Vagina (tissue), 2 donors: ENCODE measurements at regions not wholly inside any gene's neighbourhood (a gene's known extent, or its start where the extent isn't known, plus 50 kb on each side); places are given as distances from the start of the nearest gene placed in this dataset.

Source experiments
- DNase-seq, 2 donors: peaks; one replicate each; pipeline ENCODE4 v3.0.0-alpha.2; 2017; ENCODE audit errors: extremely low spot score in 2 of 2
- H3K27ac ChIP-seq: fragments of 200-600 bp; sonication (generic); one replicate; pipeline ENCODE4 v1.5.1; 2019
- H3K27me3 ChIP-seq: fragments of 200-600 bp; sonication (generic); one replicate; pipeline ENCODE4 v1.5.1; 2019
- H3K36me3 ChIP-seq, 2 donors: fragments of 200-600 bp; sonication (generic); one replicate each; pipeline ENCODE4 v1.5.1; 2017 to 2019
- H3K4me1 ChIP-seq: fragments of 200-600 bp; sonication (generic); one replicate; pipeline ENCODE4 v1.5.1; 2019
- H3K4me3 ChIP-seq, 2 donors: fragments of 200-600 bp; sonication (generic); 1 replicate in 1 of 2; 2 replicates in 1 of 2; pipeline ENCODE4 v1.5.1; 2016 to 2019
- H3K9me3 ChIP-seq: fragments of 200-600 bp; sonication (generic); one replicate; pipeline ENCODE4 v1.5.1; 2019
- POLR2A ChIP-seq, 2 donors: fragments of 450-650 bp; IDR thresholded peaks; one replicate each; pipeline ENCODE4 v1.6.1; 2017; ENCODE audit warnings: antibody characterized with exemption in 2 of 2, mild to moderate bottlenecking in 2 of 2, moderate library complexity in 2 of 2
- POLR2AphosphoS5 ChIP-seq, 2 donors: sonication (generic); formaldehyde crosslinking; IDR thresholded peaks; one replicate each; pipeline ENCODE4 v1.9.0; 2017; ENCODE audit warnings: antibody characterized with exemption in 2 of 2, mild to moderate bottlenecking in 2 of 2, low read depth in 1 of 2; ENCODE audit not compliant: insufficient read depth in 1 of 2
- intact Hi-C: fragments of 100-400 bp; cut with DNase I; formaldehyde crosslinking; loops from one replicate; pipeline ENCODE4 v1.15.1; 2023
- TF ChIP-seq, protein P1 (sequence below), 3 experiments: fragments of 450-650 bp in 2 of 3; fragments of 200-600 bp in 1 of 3; sonication (generic) in 1 of 3; IDR thresholded peaks; one replicate each; pipeline ENCODE4 v1.5.1; 2017 to 2019; ENCODE audit warnings: antibody characterized with exemption in 3 of 3, mild to moderate bottlenecking in 2 of 3, moderate library complexity in 2 of 3

DNA sequence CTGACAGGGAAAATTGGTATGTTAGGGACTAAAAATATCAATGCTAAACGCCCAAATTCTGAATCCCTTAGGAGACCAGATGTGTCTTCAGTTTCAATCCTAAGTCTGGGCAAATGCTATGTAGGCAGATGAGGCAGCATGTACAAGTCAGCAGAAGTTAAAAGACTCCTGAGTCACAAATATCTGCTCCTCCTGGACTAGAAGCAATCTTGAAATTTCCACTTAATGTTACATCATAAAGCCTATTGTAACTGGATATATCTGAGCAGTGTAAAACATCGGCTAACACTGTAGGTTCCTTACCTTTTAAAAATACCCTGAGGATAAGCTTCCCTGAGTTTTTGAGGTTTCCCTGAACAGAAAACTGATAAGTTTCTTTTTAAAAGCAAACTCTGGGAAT lies 1087.6 kb upstream of the PIK3C3 start:
- no peak for DNase-seq
- no peaks in the 10 kb centered on the region for H3K36me3 ChIP-seq
- no peaks in the 10 kb centered on the region for H3K27me3 ChIP-seq
- no peak overlapping the region for H3K27ac ChIP-seq
- H3K4me1 ChIP-seq = no peaks in the 10 kb centered on the region
- TF ChIP-seq POLR2AphosphoS5 (IDR thresholded peaks at IDR 0.05; ENCODE audit: insufficient read depth in 1 of 2, low read depth in 1 of 2) (no peak), POLR2A (IDR thresholded peaks at IDR 0.05) (no peak)
- TF ChIP-seq, protein P1, sequence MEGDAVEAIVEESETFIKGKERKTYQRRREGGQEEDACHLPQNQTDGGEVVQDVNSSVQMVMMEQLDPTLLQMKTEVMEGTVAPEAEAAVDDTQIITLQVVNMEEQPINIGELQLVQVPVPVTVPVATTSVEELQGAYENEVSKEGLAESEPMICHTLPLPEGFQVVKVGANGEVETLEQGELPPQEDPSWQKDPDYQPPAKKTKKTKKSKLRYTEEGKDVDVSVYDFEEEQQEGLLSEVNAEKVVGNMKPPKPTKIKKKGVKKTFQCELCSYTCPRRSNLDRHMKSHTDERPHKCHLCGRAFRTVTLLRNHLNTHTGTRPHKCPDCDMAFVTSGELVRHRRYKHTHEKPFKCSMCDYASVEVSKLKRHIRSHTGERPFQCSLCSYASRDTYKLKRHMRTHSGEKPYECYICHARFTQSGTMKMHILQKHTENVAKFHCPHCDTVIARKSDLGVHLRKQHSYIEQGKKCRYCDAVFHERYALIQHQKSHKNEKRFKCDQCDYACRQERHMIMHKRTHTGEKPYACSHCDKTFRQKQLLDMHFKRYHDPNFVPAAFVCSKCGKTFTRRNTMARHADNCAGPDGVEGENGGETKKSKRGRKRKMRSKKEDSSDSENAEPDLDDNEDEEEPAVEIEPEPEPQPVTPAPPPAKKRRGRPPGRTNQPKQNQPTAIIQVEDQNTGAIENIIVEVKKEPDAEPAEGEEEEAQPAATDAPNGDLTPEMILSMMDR (IDR thresholded peaks at IDR 0.05) = no peak
- no peak overlapping the region for H3K4me3 ChIP-seq
- no peaks in the 10 kb centered on the region for H3K9me3 ChIP-seq
- intact Hi-C loops = no loop called here

GRCh38 chr18:40866968-40867367 lies 1088.1 kb upstream of the PIK3C3 start:
- TF ChIP-seq, protein P1 (IDR thresholded peaks at IDR 0.05) = no peak
- TF ChIP-seq POLR2A (IDR thresholded peaks at IDR 0.05) (no peak), POLR2AphosphoS5 (IDR thresholded peaks at IDR 0.05; ENCODE audit: insufficient read depth in 1 of 2, low read depth in 1 of 2) (no peak)
- no peak overlapping the region for H3K4me3 ChIP-seq
- intact Hi-C loops = no loop called here
- no peak overlapping the region for H3K27ac ChIP-seq
- H3K9me3 ChIP-seq = no peaks in the 10 kb centered on the region
- no peaks in the 10 kb centered on the region for H3K27me3 ChIP-seq
- no peaks in the 10 kb centered on the region for H3K4me1 ChIP-seq
- DNase-seq = no peak
- no peaks in the 10 kb centered on the region for H3K36me3 ChIP-seq

- H3K27ac ChIP-seq = no peak overlapping the region
- TF ChIP-seq, protein P1 (IDR thresholded peaks at IDR 0.05) = no peak
- TF ChIP-seq POLR2AphosphoS5 (IDR thresholded peaks at IDR 0.05; ENCODE audit: insufficient read depth in 1 of 2, low read depth in 1 of 2) (no peak), POLR2A (IDR thresholded peaks at IDR 0.05) (no peak)
- H3K4me3 ChIP-seq = no peak overlapping the region
- no peaks in the 10 kb centered on the region for H3K27me3 ChIP-seq
- no peaks in the 10 kb centered on the region for H3K36me3 ChIP-seq
- no peak for DNase-seq
- intact Hi-C loops = no loop called here
- H3K9me3 ChIP-seq = no peaks in the 10 kb centered on the region
- H3K4me1 ChIP-seq = no peaks in the 10 kb centered on the region
Measured at GRCh38 chr18:40866013-40866645, 1088.9 kb upstream of the PIK3C3 start.

GRCh38 chr18:40864846-40865245 lies 1090.2 kb upstream of the PIK3C3 start:
- Histone ChIP-seq H3K36me3 (no peaks in the 10 kb centered on the region), H3K27ac (no peak overlapping the region), H3K4me3 (no peak overlapping the region), H3K27me3 (no peaks in the 10 kb centered on the region), H3K4me1 (no peaks in the 10 kb centered on the region), H3K9me3 (no peaks in the 10 kb centered on the region)
- intact Hi-C loops = no loop called here
- TF ChIP-seq, protein P1 (IDR thresholded peaks at IDR 0.05) = no peak
- no peak for TF ChIP-seq POLR2AphosphoS5 (IDR thresholded peaks at IDR 0.05; ENCODE audit: insufficient read depth in 1 of 2, low read depth in 1 of 2)
- no peak for TF ChIP-seq POLR2A (IDR thresholded peaks at IDR 0.05)
- DNase-seq = no peak

- Histone ChIP-seq H3K4me3 (no peak overlapping the region), H3K27me3 (no peaks in the 10 kb centered on the region), H3K36me3 (no peaks in the 10 kb centered on the region), H3K9me3 (no peaks in the 10 kb centered on the region), H3K27ac (no peak overlapping the region), H3K4me1 (no peaks in the 10 kb centered on the region)
- TF ChIP-seq POLR2A (IDR thresholded peaks at IDR 0.05) (no peak), POLR2AphosphoS5 (IDR thresholded peaks at IDR 0.05; ENCODE audit: insufficient read depth in 1 of 2, low read depth in 1 of 2) (no peak)
- TF ChIP-seq, protein P1 (IDR thresholded peaks at IDR 0.05) = no peak
- no peak for DNase-seq
- intact Hi-C loops = no loop called here
Measured at GRCh38 chr18:40863801-40864200, 1091.2 kb upstream of the PIK3C3 start.
